HG03460 (cell line): ENCODE measurements at regions not wholly inside any gene's neighbourhood (a gene's known extent, or its start where the extent isn't known, plus 50 kb on each side); places are given as distances from the start of the nearest gene placed in this dataset.
"Not testable (repeated sequence)": the region's sequence is repeated elsewhere in the genome, so short reads cannot be mapped to it uniquely, and the experiment has no call there.

Experiments
- ATAC-seq: cut with Tn5 transposase; IDR thresholded peaks from one replicate; pipeline ENCODE4 v1.9.1; 2021; ENCODE audit not compliant: unreplicated experiment

DNA sequence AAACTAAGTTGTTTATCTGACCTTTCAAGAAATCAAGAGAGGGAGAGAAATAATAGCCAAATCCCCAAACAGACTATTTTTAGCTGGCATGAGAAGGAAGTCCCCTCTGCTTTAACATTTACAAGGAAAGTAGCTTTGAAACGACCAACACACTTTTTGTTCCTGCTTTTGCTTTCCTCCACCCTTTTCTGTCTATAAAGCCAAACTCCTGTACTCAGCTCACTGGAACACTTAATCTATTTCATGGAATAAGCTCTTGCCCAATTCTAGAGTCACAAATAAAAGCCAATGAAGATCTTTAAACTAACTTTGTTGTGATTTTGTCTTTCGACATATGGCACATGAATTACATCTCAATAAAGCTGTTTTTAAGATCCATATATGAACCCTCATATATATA, 86.8 kb upstream of the CCDC71L start:
- no peak for ATAC-seq

DNA sequence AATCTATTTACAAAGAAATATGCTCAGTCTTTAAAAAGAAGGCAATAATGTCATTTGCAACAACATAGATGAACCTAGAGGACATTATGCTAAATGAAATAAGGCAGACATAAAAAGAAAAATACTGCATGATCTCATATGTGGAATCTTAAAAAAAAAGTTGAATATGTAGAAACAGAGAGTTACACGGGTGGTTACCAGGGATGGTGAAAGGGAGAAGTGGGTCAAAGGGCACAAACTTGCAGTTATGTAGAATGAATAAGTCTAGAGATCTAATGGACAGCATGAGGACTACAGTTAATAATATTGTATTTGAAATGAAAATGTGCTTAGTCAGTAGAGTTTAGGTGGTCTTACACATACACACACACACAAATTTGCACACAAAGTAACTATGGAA, 88.2 kb upstream of the CCDC71L start:
- no peak for ATAC-seq

DNA sequence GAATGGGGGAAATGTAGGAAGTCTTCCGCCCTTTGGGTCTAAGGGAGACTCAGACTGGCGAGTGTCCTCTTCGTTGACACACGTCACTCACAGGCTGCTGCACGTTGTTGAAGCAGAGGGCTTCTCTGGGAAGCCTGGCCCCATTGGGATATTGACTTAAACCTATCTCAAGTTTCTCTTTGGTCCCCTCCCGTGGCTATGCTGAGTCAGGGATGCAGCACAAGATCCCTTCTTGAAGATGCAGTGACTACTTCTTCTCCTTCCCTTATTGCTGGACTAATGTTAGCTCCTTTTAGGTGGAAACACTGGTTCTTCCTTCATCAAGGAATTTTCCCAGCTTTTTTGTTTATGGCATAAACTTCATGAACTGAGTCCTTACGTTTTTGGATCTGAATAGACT, 89.8 kb upstream of the CCDC71L start:
- no peak for ATAC-seq

DNA sequence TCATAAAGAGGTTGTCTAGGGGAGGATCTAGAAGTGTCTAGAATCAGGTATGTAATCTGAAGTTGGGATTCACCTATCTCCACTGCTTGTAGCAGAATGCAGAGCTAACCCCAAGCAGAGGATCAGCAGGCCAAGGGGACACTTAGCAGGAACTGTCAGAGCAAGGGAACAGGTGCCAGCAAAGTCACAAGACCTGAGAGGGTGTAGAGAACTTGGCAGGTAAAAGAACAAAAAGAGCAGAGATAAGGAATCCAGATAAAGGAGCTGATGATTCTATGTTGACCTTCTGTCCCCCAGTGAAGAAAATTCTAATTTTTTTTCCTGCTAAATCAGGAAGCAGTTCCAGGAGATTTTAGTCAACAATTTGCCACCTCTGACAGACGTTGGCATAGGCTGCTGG, 91.4 kb upstream of the CCDC71L start:
- ATAC-seq = no peak

DNA sequence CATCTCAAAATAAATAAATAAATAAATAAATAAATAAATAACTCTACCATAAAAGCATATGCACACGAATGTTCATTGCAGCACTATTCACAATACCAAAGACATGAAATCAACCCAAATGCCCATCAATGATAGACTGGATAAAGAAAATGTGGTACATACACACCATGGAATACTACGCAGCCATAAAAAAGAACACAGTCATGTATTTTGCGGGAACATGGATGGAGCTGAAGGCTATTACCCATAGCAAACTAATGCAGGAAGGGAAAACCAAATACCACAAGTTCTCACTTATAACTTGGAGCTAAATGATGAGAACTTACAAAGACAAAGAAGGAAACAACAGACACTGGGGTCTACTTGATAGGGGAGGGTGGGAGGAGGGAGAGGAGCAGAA, 94.1 kb upstream of the CCDC71L start:
- not testable (repeated sequence) for ATAC-seq

DNA sequence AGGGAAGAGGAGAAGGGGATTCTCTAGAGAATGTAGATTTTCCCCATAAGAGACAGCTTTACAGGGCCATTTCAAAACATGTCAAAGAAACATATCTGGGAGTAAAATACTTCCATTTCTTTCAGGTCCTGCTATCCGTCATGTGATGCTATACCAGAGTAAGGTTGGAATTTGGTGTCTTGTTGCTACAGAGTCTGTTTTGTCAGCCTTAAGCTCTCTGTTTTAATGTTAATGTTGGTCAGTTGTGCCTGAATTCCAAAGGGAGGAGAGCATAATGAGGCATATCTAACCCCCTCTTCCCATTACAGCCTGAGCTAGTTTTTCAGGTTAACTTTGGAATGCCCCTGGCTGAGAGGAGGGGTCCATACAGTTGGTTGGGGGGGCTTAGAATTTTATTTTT, 94.7 kb upstream of the CCDC71L start:
- ATAC-seq = no peak

DNA sequence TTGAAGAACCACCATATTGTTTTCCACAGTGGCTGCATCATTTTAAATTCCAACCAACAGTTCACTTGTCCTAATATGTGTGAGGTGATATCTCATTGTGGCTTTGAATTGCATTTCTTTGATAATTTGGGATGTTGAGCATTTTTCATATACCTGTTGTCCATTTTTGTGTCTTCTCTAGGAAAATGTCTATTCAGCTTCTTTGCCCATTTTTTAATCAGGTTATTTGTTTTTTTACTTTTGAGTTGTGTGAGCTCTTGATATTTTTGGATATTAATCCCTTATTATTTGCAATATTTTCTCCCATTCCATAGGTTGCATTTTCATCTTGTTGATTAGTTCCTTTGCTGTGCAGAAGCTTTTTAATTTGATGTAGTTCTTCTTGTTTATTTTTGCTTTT, 95.1 kb upstream of the CCDC71L start:
- no peak for ATAC-seq

DNA sequence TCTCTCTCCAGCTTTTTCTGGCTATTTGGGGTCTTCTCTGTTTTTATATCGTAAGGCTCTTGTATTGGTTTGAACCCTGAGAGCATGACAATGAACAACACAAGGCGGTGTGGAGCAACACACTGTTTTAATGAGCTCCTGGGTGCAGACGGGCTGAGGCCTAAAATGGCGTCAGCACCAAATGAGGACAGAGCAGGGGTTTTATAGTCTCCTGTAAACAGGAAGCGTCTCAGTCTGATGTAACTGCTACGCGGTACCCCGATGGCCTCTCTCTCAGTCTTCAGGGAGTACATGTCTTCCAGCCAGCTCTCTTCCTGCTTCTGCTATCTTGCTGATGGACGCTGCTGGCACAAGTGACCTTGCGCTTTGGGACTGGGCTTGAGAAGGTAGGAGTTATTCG, 95.9 kb upstream of the CCDC71L start:
- no peak for ATAC-seq

DNA sequence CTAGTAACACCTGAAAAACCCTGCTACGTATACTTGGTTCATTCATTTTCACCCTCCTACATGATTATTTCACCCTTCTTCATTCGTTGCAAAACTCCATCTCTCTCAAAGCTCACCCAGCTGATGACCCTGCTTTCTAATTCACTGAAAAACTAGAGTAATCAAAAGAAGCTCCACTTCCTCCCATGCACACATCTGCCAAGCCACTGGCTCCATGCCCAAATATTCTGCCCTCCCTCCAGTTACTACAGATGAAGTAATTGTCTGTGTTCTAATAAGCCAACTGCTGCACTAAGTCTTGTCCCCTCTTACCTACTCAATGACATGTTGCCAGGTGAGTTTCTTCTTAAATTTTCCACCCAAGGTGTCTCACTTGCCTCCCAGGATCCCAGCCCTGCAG, 96.9 kb upstream of the CCDC71L start:
- ATAC-seq = no peak

DNA sequence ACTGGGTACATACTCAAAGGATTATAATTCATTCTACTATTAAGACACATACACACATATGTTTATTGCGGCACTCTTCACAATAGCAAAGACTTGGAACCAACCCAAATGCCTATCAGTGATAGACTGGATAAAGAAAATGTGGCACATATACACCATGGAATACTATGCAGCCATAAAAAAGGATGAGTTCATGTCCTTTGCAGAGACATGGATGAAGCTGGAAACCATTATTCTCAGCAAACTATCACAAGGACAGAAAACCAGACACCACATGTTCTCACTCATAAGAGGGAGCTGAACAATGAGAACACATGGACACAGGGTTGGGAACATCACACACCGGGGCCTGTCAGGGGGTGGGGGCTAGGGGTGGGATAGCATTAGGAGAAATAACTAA, 101.9 kb upstream of the CCDC71L start:
- ATAC-seq = not testable (repeated sequence)

DNA sequence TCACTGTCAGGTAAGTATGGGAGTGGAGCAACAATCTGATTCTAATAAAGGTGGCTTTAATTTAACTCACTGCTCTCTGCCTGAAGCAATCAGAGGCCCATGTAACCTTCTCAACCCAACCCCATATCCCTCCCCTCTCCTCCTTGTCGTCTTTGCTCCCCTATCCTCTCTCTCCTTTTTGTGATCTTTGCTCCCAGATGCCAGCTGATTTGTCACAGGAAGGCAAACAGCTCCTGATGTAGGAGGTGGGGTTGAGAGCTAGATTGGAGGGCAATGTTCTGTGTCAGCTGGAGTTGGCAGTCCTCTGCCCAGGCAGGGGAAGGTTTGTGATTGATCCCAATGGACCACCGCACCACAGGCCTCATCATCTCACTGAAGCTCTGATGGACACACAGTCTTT, 101.4 kb upstream of the PIK3CG start:
- no peak for ATAC-seq

DNA sequence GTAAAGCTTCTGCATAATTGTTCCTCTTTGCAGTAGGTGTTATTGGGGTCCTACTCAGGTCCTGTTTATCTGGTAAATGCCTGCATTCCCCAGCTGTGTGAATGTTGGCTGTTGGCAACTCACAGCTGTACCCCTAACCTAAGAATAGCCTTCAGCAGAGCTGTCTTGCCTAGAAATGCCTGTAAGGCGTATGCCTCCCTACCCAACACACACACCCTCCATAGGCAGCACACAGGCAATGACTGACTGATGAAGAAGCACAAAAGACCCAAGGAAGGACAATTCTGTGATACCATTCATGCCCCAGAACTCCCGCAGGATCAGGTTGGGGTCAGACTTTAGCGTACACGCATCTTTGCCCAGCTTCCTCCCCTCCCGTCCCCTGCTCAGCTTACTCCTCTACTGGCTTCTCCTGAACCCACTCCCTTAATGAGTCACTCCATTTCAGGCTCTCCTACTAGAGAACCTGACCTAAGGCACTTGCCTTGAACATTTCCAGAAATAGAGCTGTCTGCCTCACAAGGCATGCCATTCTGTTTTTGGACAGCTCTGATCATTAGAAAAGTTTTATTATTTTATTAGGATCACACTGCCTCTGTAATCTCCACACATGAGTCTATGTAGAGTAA, 99.2 kb upstream of the PIK3CG start:
- no peak for ATAC-seq

DNA sequence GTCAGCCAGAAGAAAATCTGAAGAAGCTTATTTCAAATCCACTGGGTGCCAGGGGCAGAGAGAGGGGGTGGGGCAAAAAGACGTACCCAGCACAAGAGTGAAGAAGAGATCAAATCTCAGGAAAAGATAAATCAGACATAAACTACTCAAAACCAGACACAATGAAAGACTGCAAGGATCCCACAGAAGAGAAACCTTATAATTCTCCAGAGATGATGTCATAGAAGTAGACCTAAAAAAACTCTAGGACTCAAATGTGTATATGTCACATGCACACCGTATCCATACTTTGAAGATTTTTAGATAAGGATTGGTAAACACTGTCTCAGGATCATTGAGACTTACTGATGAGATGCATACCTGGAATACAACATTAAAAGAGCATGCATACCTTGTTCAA, 98.5 kb upstream of the PIK3CG start:
- ATAC-seq = no peak

DNA sequence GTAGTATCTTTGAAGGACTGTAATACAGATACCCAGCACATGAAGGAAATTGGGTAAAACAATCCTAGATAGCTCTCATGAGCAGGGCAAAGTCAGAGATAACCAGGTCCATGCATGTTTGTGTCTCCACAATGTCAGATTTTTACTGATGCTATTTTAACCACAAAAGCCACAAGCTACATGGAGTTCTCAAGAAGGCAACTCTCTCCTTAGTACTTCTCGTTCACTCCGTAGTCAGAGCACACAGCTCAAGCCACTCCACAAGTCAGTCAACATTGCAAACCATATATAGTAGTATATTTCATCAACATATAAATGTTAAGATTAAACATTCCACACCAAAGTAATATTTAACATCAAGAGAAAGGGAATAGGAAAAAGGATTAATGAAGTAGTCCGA, 98.0 kb upstream of the PIK3CG start:
- ATAC-seq = no peak

DNA sequence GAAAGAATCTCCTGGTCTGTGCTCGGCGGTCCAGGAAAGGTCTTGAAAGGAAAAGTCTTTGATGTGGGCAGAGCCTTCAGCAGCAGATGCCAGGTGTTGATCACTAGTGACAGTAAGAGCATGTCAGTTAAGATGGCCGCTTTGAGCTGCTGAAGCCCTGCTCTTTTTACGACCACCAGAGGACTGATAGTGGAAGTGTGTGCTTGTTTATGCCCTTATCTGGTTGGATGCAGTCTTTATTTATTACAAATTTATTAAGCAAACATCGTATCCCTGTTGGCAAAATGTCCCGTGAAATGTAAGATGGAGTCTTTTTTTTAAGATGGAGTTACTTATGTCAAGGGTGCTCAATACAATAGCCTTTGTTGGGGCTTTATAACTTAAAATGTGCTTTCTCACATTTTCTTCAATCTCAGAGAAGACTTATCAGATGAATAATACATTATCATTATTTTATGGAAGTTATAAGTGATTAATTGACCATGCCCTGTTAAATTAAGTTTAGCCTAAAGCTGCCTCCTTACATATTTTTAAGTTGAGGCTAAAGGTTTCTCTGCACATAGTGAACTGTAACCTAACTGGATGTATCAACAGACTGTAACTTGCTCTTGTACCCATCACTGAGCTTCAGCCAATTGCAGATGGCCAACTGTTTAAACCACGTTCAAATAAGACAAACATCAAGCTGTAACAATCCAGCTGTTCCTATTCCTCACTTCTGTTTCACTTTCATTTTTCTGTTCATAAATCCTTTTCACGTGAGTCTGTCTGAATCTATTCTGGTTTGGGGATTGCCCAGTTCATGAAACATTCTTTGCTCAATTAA, 97.4 kb upstream of the PIK3CG start:
- peak; percentile 72 for ATAC-seq

DNA sequence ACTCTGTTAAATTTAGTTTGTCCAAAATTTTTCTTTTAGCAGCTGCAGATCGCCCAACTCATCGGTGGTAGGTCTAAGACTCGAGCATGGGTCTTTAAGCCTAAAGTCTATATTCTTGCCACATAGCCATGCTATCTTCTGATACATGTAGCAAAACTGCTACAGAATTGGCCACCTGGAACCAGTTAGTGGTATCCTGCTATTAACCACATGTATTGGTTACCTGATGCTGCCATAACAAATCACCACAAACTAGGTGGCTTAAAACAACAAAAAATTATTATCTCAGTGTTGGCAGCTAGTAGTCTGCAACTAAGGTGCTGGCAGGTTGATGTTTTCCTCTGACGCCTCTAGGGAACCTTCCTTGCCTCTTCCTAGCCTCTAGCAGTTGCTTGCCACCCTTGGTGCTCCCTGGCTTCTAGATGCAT, 96.7 kb upstream of the PIK3CG start:
- ATAC-seq = peak; percentile 62

DNA sequence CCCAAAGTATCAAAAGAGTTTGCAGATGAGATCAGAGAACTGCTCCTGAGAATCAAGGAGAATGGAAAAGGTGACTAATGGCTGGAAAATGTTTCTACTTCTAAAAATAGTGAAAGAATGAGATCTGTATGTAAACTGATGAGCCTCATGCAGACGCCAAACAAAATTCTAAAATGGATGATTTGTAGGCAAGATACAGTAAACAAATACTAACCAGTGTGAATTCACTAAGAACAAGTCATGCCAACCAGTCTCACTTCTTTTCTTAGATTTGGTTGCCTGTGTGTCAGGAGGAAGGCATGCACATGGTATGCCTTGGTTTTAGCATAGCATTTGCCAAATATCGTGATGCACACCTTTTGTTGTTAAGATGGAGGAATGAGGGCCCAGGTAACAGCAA, 94.9 kb upstream of the PIK3CG start:
- no peak for ATAC-seq

DNA sequence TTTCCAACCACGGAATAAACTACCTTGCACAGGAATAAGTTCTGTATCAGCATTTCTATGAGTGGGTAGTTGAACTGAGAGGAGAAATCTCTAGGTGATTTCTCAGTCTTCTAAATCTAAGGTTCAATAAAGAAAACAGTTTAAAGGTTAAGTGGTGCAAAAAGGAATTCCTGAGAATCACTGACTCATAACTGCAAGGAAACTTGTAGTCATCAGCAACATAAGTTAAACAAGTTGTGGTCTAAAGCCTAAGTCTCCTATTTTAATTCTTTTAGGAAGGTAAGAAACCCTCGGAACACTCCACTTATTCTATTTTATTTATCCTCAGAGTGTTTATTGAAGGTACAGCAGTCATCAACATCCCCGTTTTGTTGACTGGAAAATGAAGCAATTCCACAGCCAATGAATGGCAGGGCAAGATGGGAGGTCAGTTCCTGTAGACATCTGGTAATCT, 92.4 kb upstream of the PIK3CG start:
- no peak for ATAC-seq

DNA sequence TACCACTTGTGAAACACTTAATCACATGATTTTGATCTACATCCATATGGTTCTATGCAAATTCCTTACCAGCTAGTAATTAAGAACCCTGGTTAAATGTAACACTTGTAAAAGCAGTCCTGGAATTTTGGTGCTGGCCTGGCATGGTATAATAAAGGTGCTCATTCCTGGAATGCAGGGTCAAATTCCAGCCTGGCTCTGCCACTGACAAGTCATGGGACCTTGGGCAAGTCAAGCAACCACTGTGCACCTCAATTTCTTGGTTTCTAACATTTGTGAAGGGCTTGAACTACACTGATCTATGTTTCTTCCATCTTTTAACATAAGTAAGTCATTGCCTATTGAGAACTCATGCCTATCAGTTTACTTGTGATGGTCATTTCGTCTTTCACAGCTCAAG, 91.9 kb upstream of the PIK3CG start:
- no peak for ATAC-seq

DNA sequence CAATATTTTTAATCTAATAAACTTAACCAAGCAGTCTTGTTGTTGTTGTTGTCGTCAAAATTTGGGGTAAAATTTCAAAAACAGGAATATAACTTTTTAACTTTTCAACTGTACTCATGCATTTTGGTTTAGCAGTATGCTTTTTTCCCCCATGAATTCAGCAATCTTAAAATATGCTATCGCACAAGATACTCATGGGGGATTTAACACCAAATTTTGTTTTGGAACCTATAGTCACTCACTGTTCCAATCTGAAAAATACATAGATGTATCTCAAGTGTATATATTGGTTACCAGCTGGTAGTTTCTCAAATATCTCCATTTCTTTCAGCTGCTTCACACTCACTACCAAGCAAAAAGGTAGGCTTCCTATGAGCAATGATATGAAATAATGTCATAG, 91.4 kb upstream of the PIK3CG start:
- ATAC-seq = no peak

DNA sequence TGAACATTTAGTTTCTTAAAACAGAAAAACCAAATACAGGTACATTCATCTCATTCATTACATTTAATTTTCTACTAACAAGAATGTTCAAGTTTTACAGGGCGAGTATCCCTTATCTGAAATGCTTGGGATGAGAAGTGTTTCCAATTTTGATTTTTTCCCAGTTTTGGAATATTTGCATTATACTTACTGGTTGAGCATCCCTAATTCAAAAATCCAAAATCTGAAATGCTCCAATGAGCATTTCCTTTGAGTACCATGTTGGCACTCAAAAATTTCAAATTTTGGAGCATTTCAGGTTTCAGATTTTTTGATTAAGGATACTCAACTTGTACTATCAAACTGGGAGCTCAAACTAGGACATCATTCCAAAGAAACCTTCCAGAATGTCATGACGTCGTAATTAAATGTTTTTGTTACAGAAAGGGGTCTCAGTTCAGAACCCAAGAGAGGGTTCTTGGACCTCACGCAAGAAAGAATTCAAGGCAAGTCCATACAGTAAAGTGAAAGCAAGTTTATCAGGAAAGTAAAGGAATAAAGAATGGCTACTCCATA, 90.8 kb upstream of the PIK3CG start:
- ATAC-seq = no peak

DNA sequence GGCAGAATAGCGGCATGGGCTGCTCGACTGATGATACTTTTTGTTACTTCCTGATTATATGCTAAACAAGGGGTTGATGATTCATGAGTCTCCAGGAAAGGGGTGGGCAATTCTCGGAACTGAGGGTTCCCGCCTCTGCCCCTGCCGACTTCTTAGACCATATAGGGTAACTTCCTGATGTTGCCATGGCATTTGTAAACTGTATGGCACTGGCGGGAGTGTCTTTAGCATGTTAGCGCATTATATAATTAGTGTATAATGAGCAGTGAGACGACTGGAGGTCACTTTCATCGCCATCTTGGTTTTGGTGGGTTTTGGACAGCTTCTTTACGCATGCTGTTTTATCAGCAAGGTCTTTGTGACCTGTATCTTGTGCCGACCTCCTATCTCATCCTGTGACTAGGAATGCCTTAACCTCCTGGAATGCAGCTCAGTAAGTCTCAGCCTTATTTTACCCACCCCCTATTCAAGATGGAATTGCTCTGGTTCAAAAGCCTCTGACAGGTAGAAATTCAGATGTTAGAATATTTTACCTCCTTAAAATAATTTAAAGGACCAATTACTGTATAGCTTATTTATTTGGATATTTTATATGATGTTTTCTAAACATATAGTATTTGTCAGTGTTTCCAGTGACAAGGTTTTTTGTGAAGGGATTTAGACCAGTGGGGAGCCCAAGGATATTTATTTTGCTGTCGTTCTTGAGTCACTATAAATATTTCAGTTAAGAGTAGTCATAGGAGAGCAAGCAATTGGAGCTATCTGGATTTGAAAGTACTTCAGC, 90.1 kb upstream of the PIK3CG start:
- ATAC-seq = no peak
